ENCODE measurements at regions not wholly inside any gene's neighbourhood (a gene's known extent, or its start where the extent isn't known, plus 50 kb on each side); places are given as distances from the start of the nearest gene placed in this dataset.

GRCh38 chr9:102779356-102779755, 215.8 kb upstream of the CYLC2 start:
- H3K9me3 ChIP-seq (ENCODE audit: insufficient read depth, low read depth, low read length): no peaks in the 10 kb centered on the region
- TF ChIP-seq CTCF (conservative IDR thresholded peaks at IDR 0.05; ENCODE audit: low read length): no peak
- TF ChIP-seq EZH2phosphoT487 (IDR thresholded peaks at IDR 0.05; ENCODE audit: borderline replicate concordance): no peak
- H3K4me1 ChIP-seq (ENCODE audit: insufficient read depth, low read length, poor library complexity, severe bottlenecking): no peaks in the 10 kb centered on the region
- no peak overlapping the region for H3K4me3 ChIP-seq (ENCODE audit: low read length, poor library complexity, severe bottlenecking)
- no peaks in the 10 kb centered on the region for H3K79me2 ChIP-seq (ENCODE audit: insufficient read depth, low read length)
- no peaks in the 10 kb centered on the region for H3K27me3 ChIP-seq (ENCODE audit: insufficient read depth, low read length, poor library complexity, severe bottlenecking)
- no peak overlapping the region for H3K9ac ChIP-seq (ENCODE audit: low read depth, low read length, poor library complexity, severe bottlenecking)
- H3K4me2 ChIP-seq (ENCODE audit: low read depth, low read length, poor library complexity, severe bottlenecking): no peak overlapping the region
- H3K36me3 ChIP-seq (ENCODE audit: insufficient read depth, low read length): no peaks in the 10 kb centered on the region
- no peak overlapping the region for H2AFZ ChIP-seq (ENCODE audit: low read length)
- H4K20me1 ChIP-seq (ENCODE audit: insufficient read depth, low read length, poor library complexity, severe bottlenecking): no peaks in the 10 kb centered on the region
- H3K9me2 ChIP-seq (replicated peaks; ENCODE audit: low read depth, low read length): no peaks in the 10 kb centered on the region
- H3F3A ChIP-seq (ENCODE audit: low read depth): no peaks in the 10 kb centered on the region

- Histone ChIP-seq H3K79me2 (ENCODE audit: insufficient read depth, low read length) (no peaks in the 10 kb centered on the region), H2AFZ (ENCODE audit: low read length) (no peak overlapping the region), H3K36me3 (ENCODE audit: insufficient read depth, low read length) (no peaks in the 10 kb centered on the region), H3F3A (ENCODE audit: low read depth) (no peaks in the 10 kb centered on the region), H3K9me2 (replicated peaks; ENCODE audit: low read depth, low read length) (no peaks in the 10 kb centered on the region), H3K4me3 (ENCODE audit: low read length, poor library complexity, severe bottlenecking) (no peak overlapping the region), H3K9me3 (ENCODE audit: insufficient read depth, low read depth, low read length) (no peaks in the 10 kb centered on the region), H3K4me1 (ENCODE audit: insufficient read depth, low read length, poor library complexity, severe bottlenecking) (no peaks in the 10 kb centered on the region), H3K4me2 (ENCODE audit: low read depth, low read length, poor library complexity, severe bottlenecking) (no peak overlapping the region), H3K9ac (ENCODE audit: low read depth, low read length, poor library complexity, severe bottlenecking) (no peak overlapping the region), H3K27me3 (ENCODE audit: insufficient read depth, low read length, poor library complexity, severe bottlenecking) (no peaks in the 10 kb centered on the region), H4K20me1 (ENCODE audit: insufficient read depth, low read length, poor library complexity, severe bottlenecking) (no peaks in the 10 kb centered on the region)
- no peak for TF ChIP-seq EZH2phosphoT487 (IDR thresholded peaks at IDR 0.05; ENCODE audit: borderline replicate concordance)
- no peak for TF ChIP-seq CTCF (conservative IDR thresholded peaks at IDR 0.05; ENCODE audit: low read length)
Measured at GRCh38 chr9:102778746-102779145, 216.4 kb upstream of the CYLC2 start.

GRCh38 chr9:102770704-102771103, 224.4 kb upstream of the CYLC2 start:
- no peaks in the 10 kb centered on the region for H3K36me3 ChIP-seq (ENCODE audit: insufficient read depth, low read length)
- no peaks in the 10 kb centered on the region for H3K9me3 ChIP-seq (ENCODE audit: insufficient read depth, low read depth, low read length)
- no peaks in the 10 kb centered on the region for H3K9me2 ChIP-seq (replicated peaks; ENCODE audit: low read depth, low read length)
- no peak overlapping the region for H3K9ac ChIP-seq (ENCODE audit: low read depth, low read length, poor library complexity, severe bottlenecking)
- no peak overlapping the region for H3K4me3 ChIP-seq (ENCODE audit: low read length, poor library complexity, severe bottlenecking)
- no peak overlapping the region for H2AFZ ChIP-seq (ENCODE audit: low read length)
- no peaks in the 10 kb centered on the region for H4K20me1 ChIP-seq (ENCODE audit: insufficient read depth, low read length, poor library complexity, severe bottlenecking)
- no peaks in the 10 kb centered on the region for H3F3A ChIP-seq (ENCODE audit: low read depth)
- H3K79me2 ChIP-seq (ENCODE audit: insufficient read depth, low read length): no peaks in the 10 kb centered on the region
- H3K4me2 ChIP-seq (ENCODE audit: low read depth, low read length, poor library complexity, severe bottlenecking): no peak overlapping the region
- no peak for TF ChIP-seq CTCF (conservative IDR thresholded peaks at IDR 0.05; ENCODE audit: low read length)
- TF ChIP-seq EZH2phosphoT487 (IDR thresholded peaks at IDR 0.05; ENCODE audit: borderline replicate concordance): no peak
- no peaks in the 10 kb centered on the region for H3K27me3 ChIP-seq (ENCODE audit: insufficient read depth, low read length, poor library complexity, severe bottlenecking)
- H3K4me1 ChIP-seq (ENCODE audit: insufficient read depth, low read length, poor library complexity, severe bottlenecking): no peaks in the 10 kb centered on the region
